Globus pallidus (tissue), 1 donor: ENCODE measurements at regions not wholly inside any gene's neighbourhood (a gene's known extent, or its start where the extent isn't known, plus 50 kb on each side); places are given as distances from the start of the nearest gene placed in this dataset.
"Not testable (repeated sequence)": the region's sequence is repeated elsewhere in the genome, so short reads cannot be mapped to it uniquely, and the experiment has no call there.

Source experiments
- DNase-seq: peaks from one replicate; pipeline ENCODE4 v3.0.0-alpha.2; 2015; ENCODE audit warnings: low spot score

DNA sequence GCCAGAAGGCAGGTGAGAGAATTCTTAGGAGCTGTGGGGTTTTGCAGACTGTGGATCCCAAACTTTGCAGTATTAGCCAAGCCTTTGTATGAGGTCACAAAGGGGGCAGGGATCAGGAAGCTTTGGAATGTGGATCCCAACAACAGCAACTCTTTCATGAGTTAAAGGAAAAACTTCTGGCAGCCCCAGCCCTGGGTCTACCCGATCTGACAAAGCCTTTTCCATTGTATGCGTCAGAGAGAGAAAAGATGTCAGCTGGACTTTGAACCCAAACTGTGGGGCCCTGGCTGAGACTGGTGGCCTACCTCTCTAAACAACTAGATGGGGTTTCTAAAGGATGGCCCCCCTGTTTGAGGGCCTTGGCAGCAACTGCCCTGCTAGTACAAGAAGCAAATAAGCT lies 101.8 kb upstream of the OSBPL11 start:
- not testable (repeated sequence) for DNase-seq

DNA sequence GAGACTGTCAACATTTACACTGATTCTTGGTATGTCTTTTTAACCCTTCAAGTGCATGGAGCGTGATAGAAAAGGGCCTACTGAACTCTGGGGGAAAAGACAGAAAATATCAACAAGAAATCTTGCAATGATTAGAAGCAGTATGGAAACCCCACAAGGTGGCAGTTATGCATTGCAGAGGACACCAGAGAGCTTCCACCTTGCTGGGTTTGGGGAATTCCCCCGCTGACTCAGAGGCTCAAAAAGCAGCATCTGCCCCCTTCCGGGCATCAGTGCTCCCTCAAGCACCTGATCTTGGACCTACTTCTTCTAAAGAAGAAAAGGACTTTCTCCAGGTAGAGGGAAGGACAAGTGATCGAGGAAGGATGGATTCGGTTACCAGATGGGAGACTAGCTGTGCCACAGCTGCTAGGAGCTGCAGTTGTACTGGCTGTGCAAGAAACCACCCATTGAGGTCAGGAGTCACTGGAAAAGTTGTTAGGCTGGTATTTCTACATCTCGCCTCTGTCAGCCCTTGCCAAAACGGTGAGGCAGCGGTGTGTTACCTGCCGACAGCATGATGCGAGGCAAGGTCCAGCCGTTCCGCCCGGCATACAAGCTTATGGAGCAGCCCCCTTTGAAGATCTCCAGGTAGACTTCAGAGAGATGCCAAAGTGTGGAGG lies 102.8 kb upstream of the OSBPL11 start:
- not testable (repeated sequence) for DNase-seq

DNA sequence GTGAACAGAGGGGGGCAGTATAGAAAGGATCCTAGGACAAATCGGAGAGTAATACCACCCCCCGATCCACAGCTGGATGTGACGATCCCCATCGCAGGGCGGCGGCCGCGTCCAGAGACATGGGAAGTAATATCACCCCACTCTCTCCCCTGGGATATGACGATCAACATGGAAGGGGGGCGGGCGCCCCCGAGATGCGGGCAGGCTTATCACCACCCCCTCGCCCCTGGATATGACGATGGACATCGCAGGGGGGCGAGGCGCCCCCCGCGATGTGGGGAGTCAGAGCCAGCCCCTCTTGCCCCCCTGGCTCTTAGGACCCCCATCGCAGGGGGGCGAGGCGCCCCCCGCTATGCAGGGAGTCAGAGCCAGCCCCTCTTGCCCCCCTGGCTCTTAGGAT lies 120.4 kb upstream of the OSBPL11 start:
- DNase-seq: no peak

DNA sequence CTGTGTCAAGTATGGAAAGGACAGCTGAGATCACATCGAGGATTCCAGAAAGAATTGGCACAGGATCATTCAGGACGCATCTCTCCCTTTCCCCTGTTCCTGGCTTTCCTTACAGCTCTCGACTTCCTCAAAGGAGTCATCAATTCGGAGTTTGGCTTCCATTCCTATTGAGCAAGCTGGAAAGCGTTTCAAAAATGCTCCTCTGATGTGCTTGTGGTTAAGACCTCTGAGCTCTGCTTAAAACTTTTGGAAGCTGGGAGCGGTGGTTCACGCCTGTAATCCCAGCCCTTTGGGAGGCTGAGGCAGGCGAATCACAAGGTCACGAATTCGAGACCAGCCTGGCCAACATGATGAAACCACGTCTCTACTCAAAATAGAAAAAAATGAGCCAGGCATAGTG lies 136.9 kb upstream of the OSBPL11 start:
- not testable (repeated sequence) for DNase-seq

DNA sequence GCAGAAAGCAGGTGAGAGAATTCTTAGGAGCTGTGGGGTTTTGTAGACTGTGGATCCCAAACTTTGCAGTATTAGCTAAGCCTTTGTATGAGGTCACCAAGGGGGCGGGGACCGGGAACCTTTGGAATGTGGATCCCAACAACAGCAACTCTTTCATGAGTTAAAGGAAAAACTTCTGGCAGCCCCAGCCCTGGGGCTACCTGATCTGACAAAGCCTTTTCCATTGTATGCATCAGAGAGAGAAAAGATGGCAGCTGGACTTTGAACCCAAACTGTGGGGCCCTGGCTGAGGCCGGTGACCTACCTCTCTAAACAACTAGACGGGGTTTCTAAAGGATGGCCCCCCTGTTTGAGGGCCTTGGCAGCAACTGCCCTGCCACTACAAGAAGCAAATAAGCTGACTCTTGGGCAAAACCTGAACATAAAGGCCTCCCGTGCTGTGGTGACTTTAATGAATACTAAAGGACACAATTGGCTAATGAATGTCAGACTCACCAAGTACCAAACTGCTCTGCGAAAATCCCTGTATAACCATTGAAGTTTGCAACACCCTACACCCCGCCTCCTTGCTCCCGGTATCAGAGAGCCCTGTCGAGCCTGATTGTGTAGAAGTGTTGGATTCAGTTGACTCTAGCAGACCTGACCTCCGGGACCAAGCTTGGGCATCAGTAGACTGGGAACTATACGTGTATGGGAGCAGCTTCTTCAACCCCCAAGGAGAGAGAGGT lies 146.9 kb upstream of the OSBPL11 start:
- not testable (repeated sequence) for DNase-seq

DNA sequence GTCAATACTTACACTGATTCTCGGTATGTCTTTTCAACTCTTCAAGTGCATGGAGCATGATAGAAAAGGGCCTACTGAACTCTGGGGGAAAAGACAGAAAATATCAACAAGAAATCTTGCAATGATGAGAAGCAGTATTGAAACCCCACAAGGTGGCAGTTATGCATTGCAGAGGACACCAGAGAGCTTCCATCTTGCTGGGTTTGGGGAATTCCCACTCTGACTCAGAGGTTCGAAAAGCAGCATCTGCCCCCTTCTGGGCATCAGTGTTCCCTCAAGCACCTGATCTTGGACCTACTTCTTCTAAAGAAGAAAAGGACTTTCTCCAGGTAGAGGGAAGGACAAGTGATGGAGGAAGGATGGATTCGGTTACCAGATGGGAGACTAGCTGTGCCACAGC lies 147.5 kb upstream of the OSBPL11 start:
- DNase-seq: not testable (repeated sequence)

DNA sequence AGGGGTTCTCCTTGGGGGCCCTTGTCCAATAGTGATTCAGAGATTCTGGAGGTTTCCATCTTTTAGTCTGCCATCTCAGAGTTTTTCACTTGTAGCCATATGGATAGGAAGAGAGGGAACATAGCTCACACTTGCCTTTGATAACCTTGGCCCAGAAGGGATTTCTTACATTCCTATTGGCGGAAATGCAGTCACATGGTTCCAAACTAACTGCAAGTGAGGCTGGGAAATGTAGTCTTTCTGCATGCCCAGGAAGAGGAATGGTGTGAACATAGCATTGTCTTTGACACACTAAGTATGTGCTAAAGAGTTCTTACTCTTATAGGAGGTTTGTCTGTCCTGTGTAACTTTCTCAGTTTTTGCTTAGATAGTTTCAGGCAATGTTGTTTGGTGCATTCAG lies 161.8 kb upstream of the OSBPL11 start:
- not testable (repeated sequence) for DNase-seq

DNA sequence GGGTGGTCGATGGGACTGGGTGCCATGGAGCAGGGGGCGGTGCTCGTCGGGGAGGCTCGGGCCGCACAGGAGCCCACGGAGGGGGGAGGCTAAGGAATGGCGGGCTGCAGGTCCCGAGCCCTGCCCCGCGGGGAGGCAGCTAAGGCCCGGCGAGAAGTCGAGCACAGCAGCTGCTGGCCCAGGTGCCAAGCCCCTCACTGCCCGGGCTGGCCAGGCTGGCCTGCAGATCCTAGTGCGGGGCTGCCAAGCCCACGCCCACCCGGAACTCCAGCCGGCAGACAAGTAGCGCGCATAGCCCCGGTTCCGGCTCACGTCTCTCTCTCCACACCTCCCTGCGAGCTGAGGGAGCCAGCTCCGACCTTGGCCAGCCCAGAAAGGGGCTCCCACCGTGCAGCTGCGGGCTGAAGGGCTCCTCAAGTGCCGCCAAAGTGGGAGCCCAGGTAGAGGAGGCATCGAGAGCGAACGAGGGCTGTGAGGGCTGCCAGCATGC lies 163.4 kb upstream of the OSBPL11 start:
- not testable (repeated sequence) for DNase-seq

DNA sequence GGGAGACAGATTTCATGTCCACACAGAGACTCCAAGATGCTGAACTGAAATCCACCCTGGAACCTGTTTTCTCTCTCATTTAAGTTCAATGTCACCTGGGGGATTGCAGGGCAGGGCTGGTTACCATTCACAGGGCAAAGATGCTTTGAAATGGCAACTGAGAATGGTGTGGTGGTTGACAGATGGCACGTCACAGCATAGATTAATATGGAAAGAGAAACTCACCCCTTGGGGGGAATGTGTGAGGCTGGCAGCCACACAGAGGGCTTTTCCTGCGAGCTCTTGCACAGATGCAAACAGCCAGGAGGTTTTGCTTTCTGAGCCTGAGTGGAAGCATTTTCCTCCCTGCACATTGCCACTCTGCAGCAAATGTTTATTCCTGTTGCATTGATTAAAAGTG lies 167.3 kb upstream of the OSBPL11 start:
- DNase-seq: not testable (repeated sequence)

DNA sequence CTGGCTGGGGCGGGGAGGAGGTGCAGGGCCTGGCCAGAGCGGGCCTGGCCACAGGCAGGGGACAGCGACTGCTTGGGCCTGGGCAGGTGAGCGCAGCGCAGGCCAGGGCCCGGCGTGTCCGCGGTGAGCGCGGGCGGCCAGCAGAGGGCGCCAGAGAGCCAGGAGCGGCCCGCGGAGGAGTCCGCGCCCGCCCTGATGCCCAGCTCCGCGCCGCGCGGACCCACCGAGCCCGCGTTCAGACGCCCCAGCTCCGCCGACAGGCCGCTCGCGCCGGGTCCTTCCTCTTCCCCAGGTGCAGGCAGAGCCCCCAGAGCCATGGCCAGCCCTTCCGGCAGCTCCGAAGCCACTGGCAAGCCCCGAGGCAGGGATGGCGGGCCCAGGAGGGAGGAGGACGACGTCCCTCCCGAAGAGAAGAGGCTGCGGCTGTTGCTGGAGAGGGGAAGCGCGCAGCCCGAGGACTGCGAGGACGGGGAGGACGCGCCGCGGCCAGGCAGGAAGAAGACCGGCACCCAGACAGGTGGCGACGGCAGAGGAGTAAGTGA lies 171.1 kb upstream of the OSBPL11 start:
- DNase-seq: peak; percentile 5

DNA sequence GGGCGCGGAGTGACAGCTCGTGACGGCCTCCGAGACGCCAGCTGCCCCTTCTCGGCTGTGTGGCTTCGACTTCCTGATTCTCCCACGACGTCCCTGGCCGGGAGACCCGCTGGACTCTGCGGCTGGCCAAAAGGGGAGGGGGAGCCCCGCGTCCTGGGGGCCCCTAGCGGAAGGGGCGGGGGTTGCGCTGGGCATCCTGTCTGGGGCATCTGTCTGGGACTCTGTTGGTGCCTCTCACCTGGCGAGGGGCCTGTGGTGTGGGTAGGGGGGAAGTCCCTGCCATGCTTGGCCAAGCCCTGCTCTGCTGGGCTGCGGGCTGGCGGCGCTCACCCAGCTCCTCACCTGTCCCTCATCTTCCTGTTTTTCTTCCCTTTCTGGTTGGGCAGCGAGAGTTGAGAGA lies 171.6 kb upstream of the OSBPL11 start:
- DNase-seq: not testable (repeated sequence)

DNA sequence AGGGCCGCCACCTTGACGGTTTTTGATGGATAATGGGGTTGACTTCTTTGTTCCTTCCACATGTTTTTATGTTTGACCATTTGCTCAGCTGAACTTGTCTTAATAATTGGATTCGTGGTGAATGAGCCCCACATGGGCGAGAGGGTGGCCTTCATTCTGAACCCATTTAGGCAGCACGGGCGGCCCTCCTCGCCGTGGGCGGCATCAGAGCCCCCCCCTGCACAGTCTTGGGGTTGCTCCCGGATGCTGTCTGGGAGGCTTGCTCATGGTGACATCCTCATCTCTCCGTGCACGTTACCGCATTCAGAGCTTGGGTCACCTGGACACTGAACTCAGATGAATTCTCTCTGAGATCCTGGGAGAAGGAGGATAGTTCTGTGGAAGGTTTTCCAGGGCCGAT lies 172.3 kb upstream of the OSBPL11 start:
- DNase-seq: no peak

DNA sequence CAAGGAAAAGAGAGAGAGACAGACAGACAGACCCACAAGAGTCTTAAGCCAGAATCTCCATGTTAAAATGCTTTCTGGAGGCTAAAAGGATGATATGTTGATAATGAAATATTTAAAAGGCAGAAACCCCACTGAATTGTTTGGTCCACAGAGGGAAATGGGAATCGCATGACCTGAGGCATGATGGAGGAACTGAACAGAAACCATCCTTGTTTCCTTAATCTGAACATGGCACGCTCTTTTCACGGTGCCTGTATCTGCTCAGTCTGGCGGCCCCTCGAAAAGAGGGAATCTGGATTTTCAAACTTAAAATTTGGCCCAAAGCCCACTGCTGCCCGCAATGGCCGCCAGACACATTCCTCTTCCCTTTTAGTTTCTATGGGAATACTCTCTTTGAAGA lies 173.5 kb upstream of the OSBPL11 start:
- DNase-seq: not testable (repeated sequence)

DNA sequence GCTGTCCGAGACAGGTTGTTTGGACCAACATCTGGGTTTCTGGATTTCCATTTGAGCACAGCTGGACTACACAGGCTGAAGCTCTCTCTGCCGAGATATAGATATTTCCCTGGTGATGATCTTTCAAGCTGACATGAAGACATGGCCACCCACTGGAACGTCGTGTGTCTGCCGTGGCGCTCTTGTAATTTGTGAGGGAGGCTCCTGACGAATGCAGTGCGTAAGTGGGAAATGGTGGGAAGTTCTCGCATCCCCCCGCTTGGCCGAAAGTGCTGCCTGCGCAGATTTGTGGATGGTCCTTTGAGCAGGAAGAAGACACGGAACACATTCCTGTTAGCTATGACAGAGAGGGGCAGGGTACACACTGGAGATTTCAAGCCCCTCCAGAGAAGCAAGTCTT lies 176.2 kb upstream of the OSBPL11 start:
- DNase-seq: not testable (repeated sequence)

DNA sequence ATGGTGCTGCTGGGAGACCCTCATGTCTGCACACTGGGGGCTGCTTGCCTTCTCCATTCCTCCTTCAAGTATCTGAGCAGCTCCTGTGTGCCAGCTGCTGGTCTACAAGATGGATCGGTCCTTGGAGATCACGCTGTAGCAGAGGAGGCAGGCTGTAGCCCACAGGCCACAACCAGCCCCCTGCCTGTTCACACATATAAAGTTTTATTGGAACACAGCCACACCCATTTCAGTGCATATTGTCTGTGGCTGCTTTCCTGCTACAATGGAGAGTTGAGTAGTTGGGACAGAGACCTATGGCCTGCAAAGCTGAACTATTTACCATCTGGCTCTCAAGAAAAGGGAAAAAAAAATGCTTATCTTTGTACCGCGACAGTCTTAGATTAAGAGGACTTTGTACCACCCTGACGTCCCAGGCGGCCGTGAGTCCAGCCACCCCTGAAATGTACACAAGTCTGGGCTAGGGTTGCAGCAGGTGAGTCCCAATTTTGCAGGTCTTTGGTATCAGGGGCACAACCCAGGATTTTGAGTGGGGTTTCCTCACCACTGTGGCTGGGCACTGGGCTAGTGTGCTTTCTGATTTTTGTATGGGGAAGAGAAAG lies 179.2 kb upstream of the OSBPL11 start:
- not testable (repeated sequence) for DNase-seq

DNA sequence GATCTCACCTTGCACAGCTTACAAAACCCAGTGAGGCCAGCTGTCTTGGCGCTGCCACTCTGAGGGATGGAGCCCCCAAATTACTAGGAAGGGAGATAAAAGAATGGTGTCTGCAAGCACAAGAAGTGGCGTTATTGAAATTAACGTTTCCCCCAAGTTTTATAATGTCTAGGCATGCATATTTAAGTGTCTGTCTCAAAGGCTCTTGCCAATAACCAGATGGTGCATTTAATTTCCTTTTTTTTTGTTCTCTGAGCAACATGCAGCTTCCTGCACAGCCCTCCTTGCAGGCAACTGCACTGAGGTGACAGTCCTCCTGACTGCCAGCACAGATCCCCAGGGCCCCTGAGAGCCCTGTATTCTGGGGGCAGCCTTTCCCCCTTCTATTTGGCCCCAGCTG lies 179.8 kb upstream of the OSBPL11 start:
- DNase-seq: not testable (repeated sequence)

DNA sequence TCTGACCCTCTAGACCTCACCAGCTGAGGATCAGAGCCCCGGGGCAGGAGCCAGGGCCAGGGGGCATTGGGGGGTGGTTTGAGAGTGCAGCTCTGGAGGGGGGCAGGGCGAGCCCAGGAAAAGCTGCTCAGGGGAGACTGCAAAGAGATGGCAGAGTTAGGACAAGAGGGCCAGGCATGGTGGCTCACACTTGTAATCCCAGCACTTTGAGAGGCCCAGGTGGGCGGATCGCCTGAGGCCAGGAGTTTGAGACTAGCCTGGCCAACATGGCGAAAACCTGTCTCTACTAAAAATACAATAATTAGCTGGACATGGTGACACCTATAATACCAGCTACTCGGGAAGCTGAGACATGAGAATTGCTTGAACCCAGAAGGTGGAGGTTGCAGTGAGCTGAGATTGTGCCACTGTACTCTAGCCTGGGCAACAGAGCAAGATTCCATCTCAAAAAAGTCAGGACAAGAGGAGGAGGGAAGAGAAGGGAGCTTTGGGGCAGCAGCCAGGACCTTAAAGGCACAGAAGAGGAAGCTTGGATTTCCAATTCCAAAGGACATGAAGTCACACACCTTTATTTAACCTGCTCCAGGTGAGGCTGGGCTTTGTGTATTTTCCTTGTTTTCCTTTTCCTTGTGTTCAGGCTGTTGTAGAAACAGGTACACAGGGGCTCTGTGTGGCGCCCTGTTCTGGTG lies 180.5 kb upstream of the OSBPL11 start:
- DNase-seq: not testable (repeated sequence)

DNA sequence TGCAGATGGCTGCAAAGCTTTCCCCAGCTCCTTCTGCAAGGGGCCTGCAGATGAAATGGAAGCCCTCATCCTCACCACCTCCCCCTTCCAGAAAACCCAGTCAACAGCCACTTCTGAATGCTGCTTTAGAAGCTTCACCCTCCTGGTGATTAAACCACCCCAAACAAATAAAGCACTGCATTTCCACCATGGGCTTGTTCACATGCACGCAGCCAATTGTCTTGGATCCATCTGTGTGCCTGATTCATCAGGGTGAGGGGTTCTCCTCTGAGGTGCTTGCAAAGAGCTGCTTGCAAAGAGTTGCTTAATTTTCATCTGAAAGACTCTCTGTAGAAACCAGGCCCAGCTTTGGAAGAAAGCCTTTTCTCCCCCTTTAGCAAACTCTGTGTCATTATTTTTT lies 184.0 kb upstream of the OSBPL11 start:
- DNase-seq: not testable (repeated sequence)

DNA sequence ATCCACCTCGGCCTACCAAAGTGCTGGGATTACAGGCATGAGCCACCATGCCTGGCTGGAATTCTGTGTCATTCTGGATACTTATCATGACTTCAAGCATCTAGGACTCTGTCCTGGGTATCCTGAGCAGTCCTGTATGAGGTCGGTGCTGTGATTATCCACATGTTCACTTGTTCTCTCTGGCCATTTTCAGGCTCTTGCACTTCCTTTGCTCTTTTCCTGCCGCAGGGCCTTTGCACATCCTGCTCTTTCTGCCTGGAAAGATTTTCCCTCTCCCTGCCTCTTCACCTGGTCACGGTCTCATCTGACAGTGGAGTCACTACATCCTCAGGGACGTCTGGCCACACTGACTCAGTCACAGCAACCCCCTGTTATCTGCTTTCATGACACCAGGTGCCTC lies 184.6 kb upstream of the OSBPL11 start:
- not testable (repeated sequence) for DNase-seq

DNA sequence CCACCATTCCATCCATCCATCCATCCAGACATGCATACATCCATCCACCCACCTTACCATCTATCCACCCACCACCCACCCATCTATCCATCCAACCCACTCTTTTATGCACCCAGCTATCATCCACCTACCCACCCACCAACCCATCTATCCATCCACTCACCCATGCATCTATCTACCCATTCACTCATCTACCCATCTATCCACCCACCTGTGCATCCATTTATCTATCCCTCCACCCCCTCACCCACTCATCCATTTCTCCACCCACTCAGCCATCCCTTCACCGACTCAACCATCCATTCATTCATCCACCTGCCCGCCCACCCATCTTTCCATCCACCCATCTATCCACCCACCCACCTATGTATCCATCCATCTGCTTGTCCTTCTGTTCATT lies 186.4 kb upstream of the OSBPL11 start:
- not testable (repeated sequence) for DNase-seq

DNA sequence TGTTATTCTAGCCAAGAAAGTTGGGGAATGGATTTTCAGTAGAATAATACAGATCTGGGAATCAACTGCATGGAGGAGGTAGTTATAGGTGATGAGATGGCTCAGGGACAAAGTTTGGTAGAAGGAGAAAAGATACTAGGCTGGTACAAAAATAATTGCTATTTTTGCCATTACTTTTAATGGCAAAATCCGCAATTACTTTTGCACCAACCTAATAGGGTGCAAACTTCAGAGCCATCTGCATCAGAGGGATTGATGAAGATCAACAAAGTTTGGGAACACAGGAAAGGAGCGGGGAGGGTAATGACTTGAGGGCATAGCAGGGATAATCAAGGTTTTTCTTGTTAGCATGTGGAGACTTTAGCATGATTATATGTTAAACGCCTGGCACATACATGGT lies 178.7 kb upstream of the ROPN1B start:
- not testable (repeated sequence) for DNase-seq

DNA sequence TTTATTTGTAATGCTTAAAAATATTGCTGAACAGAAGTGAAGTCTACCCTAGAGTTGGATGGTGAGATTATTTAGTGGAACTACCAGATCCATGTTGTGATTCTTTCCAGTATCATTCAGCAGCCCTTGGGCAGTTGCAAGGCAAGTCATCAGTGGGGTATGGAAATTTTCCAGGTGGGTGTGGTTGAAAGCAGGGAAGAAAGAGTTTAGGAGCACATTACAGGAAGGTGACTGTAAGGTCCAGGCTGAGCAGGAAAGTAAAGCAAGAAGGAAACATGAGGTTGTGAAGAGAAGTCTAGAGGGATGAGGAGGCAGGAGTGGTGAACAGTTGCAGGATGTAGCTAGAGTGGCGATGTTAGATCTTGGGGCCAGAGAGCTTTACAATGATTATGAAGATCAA lies 178.0 kb upstream of the ROPN1B start:
- not testable (repeated sequence) for DNase-seq
